ENCODE measurements at regions not wholly inside any gene's neighbourhood (a gene's known extent, or its start where the extent isn't known, plus 50 kb on each side); places are given as distances from the start of the nearest gene placed in this dataset.

- Histone ChIP-seq H3K36me3 (ENCODE audit: control insufficient read depth in 4 of 4, insufficient read depth in 4 of 4, low read length in 4 of 4) (no peaks in the 10 kb centered on the region), H3K9ac (ENCODE audit: insufficient read depth in 1 of 2, low read length in 2 of 2) (no peak overlapping the region), H3K9me3 (ENCODE audit: control insufficient read depth in 4 of 4, insufficient read depth in 3 of 4, low read length in 3 of 4) (no peaks in the 10 kb centered on the region), H3K4me1 (ENCODE audit: control insufficient read depth in 5 of 5, insufficient read depth in 5 of 5, low read length in 5 of 5) (peaks cover 0 to 13% (median 5%) of the 10 kb centered on the region in 5 donors), H3K27me3 (ENCODE audit: control insufficient read depth in 3 of 3, insufficient read depth in 3 of 3, low read length in 2 of 3) (peaks cover 0 to 39% (median 34%) of the 10 kb centered on the region in 3 donors), H3K27ac (ENCODE audit: low read depth in 1 of 2, low read length in 1 of 2) (no peak overlapping the region), H3K4me3 (no peak overlapping the region)
- no peak for TF ChIP-seq CTCF (IDR thresholded peaks at IDR 0.05; ENCODE audit: control extremely low read depth, extremely low read depth)
- WGBS, 2 donors: 56 to 79% methylated on average over 2 of the region's 2 CpGs
- ATAC-seq (ENCODE audit: insufficient read depth, low FRiP score) (no peak), DNase-seq (peak in 2 of 3 donors; percentile 61 to 70)
Measured at GRCh38 chr10:129398711-129399141, 68.3 kb upstream of the MGMT start.

- Histone ChIP-seq H3K9ac (ENCODE audit: insufficient read depth in 1 of 2, low read length in 2 of 2) (no peak overlapping the region), H3K27ac (ENCODE audit: low read depth in 1 of 2, low read length in 1 of 2) (no peak overlapping the region), H3K36me3 (ENCODE audit: control insufficient read depth in 4 of 4, insufficient read depth in 4 of 4, low read length in 4 of 4) (no peaks in the 10 kb centered on the region), H3K4me1 (ENCODE audit: control insufficient read depth in 5 of 5, insufficient read depth in 5 of 5, low read length in 5 of 5) (peaks cover 0 to 13% (median 5%) of the 10 kb centered on the region in 5 donors), H3K4me3 (no peak overlapping the region), H3K9me3 (ENCODE audit: control insufficient read depth in 4 of 4, insufficient read depth in 3 of 4, low read length in 3 of 4) (peaks cover 0 to 2% (median 0%) of the 10 kb centered on the region in 4 donors), H3K27me3 (ENCODE audit: control insufficient read depth in 3 of 3, insufficient read depth in 3 of 3, low read length in 2 of 3) (peaks cover 0 to 22% (median 17%) of the 10 kb centered on the region in 3 donors)
- 79 to 85% methylated on average over 5 of the region's 5 CpGs for WGBS, 2 donors
- TF ChIP-seq CTCF (IDR thresholded peaks at IDR 0.05; ENCODE audit: control extremely low read depth, extremely low read depth): no peak
- ATAC-seq (ENCODE audit: insufficient read depth, low FRiP score): no peak
- no peak for DNase-seq
Measured at GRCh38 chr10:129400426-129400825, 66.6 kb upstream of the MGMT start.

- no peak for ATAC-seq (ENCODE audit: insufficient read depth, low FRiP score)
- TF ChIP-seq CTCF (IDR thresholded peaks at IDR 0.05; ENCODE audit: control extremely low read depth, extremely low read depth): no peak
- Histone ChIP-seq H3K4me3 (no peak overlapping the region), H3K9ac (ENCODE audit: insufficient read depth in 1 of 2, low read length in 2 of 2) (no peak overlapping the region), H3K27me3 (ENCODE audit: control insufficient read depth in 3 of 3, insufficient read depth in 3 of 3, low read length in 2 of 3) (peaks cover 0 to 4% (median 0%) of the 10 kb centered on the region in 3 donors), H3K36me3 (ENCODE audit: control insufficient read depth in 4 of 4, insufficient read depth in 4 of 4, low read length in 4 of 4) (no peaks in the 10 kb centered on the region), H3K27ac (ENCODE audit: low read depth in 1 of 2, low read length in 1 of 2) (no peak overlapping the region), H3K4me1 (ENCODE audit: control insufficient read depth in 5 of 5, insufficient read depth in 5 of 5, low read length in 5 of 5) (peaks cover 0 to 13% (median 5%) of the 10 kb centered on the region in 5 donors), H3K9me3 (ENCODE audit: control insufficient read depth in 4 of 4, insufficient read depth in 3 of 4, low read length in 3 of 4) (peaks cover 0 to 2% (median 0%) of the 10 kb centered on the region in 4 donors)
- WGBS, 2 donors: 82 to 84% methylated on average over 16 of the region's 16 CpGs
- no peak for DNase-seq
Measured at GRCh38 chr10:129402459-129402858, 64.6 kb upstream of the MGMT start.

- Histone ChIP-seq H3K9ac (ENCODE audit: insufficient read depth in 1 of 2, low read length in 2 of 2) (no peak overlapping the region), H3K36me3 (ENCODE audit: control insufficient read depth in 4 of 4, insufficient read depth in 4 of 4, low read length in 4 of 4) (no peaks in the 10 kb centered on the region), H3K27ac (ENCODE audit: low read depth in 1 of 2, low read length in 1 of 2) (no peak overlapping the region), H3K27me3 (ENCODE audit: control insufficient read depth in 3 of 3, insufficient read depth in 3 of 3, low read length in 2 of 3) (peaks cover 0 to 7% (median 3%) of the 10 kb centered on the region in 3 donors), H3K4me1 (ENCODE audit: control insufficient read depth in 5 of 5, insufficient read depth in 5 of 5, low read length in 5 of 5) (peaks cover 0 to 4% (median 0%) of the 10 kb centered on the region in 5 donors), H3K9me3 (ENCODE audit: control insufficient read depth in 4 of 4, insufficient read depth in 3 of 4, low read length in 3 of 4) (peaks cover 0 to 2% (median 0%) of the 10 kb centered on the region in 4 donors), H3K4me3 (no peak overlapping the region)
- no peak for TF ChIP-seq CTCF (IDR thresholded peaks at IDR 0.05; ENCODE audit: control extremely low read depth, extremely low read depth)
- DNase-seq: no peak
- no peak for ATAC-seq (ENCODE audit: insufficient read depth, low FRiP score)
- WGBS, 2 donors: 94% methylated on average over 13 of the region's 13 CpGs
Measured at GRCh38 chr10:129404091-129404490, 63.0 kb upstream of the MGMT start.

All from lung (tissue), 11 donors.